NCI-H774 (cell line): ENCODE measurements at regions not wholly inside any gene's neighbourhood (a gene's known extent, or its start where the extent isn't known, plus 50 kb on each side); places are given as distances from the start of the nearest gene placed in this dataset.
A peak's percentile ranks its signal among the peaks of the same experiment; 100 is the strongest.
"Not testable (repeated sequence)": the region's sequence is repeated elsewhere in the genome, so short reads cannot be mapped to it uniquely, and the experiment has no call there.

Experiments
- DNase-seq: peaks from one replicate; lab custom pipeline; 2025; lab: John Stamatoyannopoulos, UW

DNA sequence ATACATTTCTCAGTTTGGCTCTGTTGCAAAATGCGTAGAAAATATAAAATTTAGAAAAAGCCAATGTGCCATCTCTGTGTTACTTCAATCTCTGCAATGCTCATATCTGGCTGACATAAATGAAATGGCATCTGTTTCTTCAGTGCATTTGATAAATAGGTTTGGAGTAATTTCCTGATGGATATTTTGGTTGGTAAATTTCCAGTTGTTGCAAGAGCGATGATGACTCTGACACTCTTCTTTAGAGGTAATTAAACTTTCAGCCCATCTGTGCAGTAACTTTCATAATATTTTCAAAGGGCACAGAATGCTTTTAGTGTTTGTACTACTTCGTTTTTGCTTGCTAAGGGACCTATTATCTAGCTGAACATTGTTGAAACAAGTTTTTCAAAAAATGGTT lies 1286.4 kb downstream of the PCDH9 start:
- no peak for DNase-seq

DNA sequence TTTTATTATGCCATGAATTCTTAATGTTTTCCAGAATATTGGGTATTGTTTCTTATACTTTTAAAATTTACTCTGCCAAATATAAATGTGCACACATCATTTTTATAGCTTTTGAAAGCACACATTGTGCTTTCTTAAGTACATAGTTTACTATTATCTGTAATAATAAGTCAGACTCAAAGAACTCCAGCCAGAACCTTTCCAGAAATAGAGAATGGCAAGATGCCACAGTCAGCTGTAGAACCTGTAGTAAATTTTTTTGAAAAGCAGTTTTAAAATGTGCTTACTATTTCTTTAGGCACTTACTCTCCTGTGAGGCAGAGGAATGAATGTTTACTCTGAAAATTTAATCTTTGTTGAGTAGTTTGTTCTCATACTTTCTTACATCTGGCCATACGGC lies 1287.1 kb downstream of the PCDH9 start:
- DNase-seq: no peak

DNA sequence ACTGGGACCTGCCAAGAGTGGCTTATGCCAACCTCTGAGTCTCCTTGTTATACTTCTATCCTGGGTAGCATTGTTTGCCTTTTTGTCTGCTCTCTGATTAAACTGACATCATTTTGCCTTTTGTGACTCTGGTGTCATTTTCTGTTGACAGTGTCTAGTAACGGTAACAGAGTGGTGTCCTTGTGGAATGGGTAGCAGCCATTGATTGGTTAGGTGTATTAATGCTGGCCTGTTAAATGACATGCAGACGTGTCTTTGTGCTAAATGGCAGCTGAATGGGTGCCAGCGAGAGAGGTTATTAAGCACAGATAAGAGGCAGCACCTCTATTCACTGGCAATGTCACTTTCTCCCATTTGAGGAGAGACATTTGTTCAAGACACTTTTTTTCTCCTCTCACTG lies 1289.4 kb downstream of the PCDH9 start:
- DNase-seq: peak; percentile 85

DNA sequence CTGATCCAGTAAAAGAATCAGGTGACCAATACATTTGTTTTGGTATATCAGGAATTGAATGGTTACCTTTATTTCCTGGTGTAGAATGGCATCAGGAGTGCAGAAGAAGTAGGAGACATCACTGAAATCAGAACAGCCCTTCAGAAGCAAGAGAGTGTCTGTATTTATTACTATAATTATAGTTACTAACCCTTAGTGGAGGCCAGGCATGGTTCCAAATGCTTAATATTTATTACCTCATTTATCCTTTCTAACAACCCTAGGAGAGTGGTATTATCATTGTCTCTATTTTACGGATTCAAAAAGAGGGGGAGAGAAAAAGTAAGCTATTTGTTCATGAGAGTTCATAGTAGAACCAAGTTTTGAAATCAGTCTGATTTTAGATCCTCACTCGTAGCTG lies 1292.9 kb downstream of the PCDH9 start:
- DNase-seq: no peak

DNA sequence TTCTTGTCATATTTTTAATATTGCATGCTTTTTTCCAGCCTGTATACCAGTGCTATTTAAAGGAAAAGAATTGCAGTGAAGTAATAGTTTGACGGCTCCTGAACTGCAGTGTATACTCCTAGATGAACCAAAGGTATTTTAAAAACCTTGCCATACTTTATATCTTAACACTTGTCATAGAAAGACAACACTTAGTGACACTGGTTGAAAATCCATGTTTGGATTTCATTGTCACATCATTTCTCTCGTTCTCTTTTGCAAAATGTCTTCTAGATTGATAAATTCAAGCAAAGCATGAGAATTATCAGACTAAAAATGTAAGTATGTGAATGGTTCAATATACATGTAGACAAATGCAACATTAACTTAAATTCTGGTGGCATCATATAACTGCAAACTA lies 1293.9 kb downstream of the PCDH9 start:
- DNase-seq: no peak

DNA sequence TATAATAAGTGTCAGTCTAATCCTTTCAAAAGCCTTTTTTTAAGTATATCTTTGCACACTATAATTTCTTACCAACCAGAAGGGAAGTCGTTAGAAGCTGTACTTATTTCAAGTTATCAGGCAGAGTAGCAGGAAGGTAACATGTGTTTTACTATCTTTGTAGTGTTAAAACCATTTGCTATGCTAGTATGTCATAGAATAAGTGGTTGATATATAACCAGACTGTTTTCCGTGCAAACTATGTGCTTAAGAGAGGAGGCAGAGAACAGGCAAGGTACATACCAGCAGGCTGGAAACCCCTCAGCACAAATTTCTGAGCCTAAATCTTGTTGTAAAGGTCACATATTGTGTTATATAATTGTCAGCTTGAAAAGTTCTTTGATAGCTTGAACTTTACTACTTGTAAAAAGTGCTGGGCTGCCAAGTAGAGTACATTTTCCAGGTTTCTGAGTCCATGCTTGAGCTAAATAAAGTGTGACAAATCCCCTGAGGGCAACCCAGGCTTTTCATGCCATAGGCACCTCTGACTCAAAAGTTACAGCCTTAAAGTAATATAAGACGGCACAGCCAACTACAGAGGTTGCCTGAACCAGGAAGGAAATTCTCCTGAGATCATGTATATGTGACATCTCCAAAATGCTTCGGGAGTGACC lies 1297.4 kb downstream of the PCDH9 start:
- DNase-seq: no peak

DNA sequence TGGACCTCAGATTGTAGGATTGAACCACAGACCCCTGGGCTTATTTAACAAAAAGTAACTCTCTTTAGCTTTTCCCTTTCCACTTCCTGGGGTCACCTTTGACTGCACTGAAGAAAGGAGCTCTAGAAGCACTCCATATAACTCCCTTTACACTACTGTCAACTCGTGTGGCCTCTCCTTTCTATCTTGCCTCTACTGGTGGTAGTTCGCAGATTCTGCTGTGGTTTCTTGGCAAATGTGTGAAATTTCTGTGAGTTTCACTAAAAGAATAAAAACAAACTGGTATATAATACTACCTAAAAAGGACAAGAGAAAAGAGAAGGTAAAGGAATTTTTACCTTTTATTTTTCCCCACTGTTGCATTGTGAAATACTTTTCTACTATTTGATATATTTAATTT lies 1298.1 kb downstream of the PCDH9 start:
- DNase-seq: no peak

DNA sequence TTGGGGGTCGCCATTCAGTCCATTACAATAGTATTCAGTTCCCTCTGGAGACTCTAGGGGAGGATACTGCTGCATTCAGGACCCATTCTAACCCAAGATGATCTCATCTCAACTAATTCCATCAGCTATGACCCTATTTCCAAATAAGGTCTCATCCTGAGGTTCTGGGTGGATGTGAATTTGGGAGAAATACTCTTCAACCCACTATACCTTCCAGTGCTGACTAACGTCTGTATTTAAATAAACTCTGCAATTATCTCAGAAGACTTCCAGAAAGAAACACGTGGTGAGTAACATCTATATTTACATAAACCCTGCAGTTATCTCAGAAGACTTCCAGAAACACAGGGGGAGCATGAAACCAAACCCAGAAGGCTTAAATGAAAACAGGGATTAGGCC lies 1300.7 kb downstream of the PCDH9 start:
- DNase-seq: no peak

DNA sequence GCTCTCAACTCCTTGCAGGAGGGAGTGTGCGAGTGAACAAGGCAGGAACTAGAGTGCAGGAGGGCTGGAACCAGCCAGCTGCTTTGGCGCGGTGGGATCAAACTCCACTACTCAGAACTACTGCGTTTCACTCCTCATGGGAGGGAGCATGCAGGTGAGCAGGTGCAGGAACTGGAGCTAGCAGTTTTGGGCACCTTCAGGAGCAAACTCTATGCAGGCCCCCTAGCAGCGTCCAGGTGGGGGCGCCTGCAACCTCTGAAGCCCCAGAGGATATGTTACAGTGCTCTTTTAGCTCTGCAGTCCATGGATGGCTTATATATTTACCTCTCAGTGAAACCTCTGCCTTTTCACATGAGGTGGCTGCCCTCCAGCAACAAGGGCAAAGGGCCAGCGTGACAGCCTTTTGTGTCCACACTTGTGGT lies 1303.4 kb downstream of the PCDH9 start:
- DNase-seq: peak; percentile 45

DNA sequence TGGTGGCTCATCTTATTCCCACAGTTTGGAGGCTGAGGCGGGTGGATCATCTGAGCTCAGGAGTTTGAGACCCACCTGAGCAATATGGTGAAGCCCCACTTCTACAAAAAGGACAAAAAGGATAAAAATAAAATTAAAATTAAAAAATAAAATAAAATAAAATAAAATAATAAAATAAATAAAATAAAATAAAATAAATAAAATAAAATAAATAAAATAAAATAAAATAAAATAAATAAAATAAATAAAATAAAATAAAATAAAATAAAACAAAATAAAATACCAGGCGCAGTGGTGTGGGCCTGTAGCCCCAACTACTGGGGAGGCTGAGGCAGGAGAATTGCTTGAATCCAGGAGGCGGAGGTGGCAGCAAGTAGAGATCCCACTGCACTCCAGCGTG lies 1307.3 kb downstream of the PCDH9 start:
- DNase-seq: not testable (repeated sequence)

DNA sequence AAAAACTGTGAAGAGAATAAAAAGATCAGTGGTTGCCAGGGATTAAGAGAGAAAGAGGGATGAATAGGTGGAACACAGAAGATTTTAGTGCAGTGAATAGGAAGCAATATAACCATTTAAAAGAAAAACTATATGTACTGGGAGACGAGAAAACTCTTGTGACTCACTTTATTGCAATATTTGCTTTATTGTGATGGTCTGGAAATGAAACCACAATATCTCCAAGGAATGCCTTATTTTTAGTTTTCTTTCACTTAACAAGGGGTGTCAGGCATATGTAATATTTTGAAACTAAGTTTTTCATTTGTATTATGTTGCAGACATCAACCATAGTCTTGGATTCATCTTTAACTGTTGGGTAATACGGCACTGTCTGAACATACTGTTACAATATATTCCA lies 1308.2 kb downstream of the PCDH9 start:
- no peak for DNase-seq

DNA sequence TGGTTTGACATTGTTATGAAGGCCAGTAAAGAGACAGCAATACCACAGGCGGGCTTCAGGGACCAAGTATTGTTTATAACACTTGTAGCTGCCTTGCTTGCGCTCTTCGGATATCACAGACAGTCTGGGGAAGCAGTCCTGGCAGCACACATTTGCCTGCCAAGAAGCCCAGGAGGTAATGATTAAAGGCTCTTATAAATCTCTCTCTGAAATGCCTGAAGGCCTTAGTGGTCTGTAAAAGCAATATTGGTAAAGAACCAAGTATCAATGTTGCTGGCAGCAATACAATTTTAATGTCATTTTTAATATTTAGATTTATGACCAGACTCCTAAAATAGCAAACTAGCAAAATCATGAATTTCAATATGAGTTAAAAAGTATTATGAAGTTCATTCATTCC lies 1312.4 kb downstream of the PCDH9 start:
- no peak for DNase-seq

DNA sequence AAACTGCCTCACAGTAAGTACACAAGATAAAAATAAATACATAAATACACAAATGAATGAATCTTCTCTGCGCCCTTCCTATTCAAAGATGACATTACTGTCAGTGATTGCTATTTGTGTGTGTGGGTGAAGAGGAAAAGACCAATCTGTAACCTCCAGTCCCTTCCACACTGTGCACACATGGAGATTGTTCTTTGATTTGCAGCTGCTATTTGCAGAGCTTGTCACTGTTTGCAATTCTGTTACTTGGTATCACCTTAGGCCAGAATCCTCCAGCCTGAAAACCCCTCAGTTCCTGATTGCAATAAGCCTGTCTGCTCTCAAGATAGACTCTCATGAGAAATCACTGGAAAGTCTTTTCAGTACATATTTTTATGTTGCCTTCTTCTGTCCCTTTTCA lies 1314.9 kb downstream of the PCDH9 start:
- no peak for DNase-seq

DNA sequence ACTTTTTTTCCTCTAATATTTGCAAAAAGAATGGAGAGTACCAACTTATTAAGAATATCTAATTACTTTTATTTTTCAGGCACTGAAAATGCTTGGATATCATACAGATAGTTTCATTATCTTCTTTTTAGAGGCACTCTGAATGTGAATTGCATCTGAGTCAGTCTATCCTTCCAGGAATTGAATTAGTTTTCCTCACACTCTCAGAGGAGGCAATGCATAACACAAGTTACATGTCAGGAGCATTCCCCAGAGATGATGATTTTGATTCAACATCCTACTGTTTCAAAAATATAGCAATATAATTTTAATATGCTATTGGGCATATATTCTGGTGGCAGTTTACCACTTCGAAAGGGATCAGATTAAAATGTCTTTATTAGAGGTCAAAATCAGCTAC lies 1315.4 kb downstream of the PCDH9 start:
- no peak for DNase-seq

DNA sequence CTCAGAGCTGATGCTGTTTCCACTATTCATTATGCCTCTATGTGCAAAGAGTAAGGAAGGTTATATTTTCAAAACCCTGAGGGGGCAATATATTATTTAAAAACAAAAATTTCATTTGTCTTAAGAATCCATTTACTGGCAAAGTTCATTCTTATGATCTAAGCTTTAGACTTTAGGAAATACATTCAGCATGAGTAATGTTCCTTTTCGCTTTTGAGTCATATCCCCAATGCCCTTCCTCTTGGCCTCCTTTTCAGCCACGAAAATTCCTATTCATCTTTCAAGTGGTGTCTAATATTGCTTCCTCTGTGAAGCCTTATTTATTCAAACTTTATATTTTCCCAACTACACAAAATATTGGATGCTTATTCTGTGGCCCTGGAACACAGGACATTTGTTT lies 1317.0 kb downstream of the PCDH9 start:
- DNase-seq: no peak

DNA sequence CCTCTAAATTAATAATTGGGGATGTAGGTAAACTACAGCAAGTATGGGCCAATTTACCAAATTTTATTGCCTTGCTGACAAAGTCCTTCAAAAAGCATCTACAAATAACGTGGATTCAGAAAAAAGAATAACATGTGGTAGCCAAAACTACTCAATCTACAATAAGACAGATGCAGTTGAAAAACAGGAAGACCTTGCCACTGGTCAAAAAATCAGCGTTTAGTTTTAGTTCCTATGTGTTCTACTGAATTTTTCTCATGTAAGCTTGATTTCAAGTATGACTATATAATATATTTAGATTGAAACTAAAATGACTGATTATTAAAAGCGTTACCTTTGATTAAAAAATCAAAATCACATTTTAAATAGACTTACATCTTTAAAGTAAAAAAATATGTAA lies 1317.6 kb downstream of the PCDH9 start:
- no peak for DNase-seq

DNA sequence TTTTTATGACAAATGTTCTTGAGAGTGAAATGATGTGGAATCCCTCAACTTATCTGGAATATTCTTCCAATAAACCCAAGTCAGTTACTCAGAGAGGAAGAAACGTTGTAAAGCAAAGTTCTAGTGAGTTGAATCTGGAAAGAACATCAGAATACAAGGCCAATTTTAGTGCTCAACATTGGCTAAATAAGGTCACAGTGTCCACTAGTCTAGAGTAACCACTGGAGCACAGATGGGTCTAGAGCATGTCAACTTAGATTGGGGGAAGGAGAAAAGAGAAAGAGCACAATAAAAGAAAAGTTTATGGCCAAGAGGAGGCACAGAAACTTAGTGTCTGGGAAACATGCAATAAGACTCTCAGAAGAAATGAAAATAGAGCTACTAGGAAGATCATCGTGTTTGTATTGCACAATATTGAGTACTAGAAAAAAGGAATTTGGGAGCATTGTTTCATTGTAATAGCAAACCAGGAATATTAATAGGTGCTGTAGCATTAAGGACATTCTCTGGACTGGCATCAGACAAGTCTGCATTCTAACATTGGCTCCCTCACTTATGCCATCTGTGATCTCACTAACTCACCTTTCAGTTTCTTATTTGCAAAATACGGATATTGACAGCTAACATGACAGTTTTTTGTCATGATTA lies 1318.5 kb downstream of the PCDH9 start:
- DNase-seq: no peak

DNA sequence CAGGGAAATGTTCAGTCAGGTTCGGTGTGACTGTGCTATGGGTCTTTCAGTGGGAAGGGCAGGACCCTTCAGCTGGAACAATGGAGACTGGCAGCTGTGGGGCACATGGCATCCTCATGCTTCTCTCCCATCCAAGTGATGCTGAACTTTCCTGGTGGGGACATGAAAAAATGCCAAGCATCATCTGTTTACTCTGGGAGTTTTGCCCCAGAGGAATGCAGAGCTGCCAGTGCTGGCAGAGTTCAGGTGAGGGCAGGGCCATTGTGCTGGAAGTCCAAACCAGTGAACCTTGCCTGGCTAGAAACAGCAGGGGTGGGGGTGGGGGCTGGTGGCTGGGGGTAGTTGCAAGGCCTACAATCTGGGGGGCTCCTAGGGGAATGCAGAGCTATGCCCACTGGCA lies 1320.6 kb downstream of the PCDH9 start:
- DNase-seq: no peak

DNA sequence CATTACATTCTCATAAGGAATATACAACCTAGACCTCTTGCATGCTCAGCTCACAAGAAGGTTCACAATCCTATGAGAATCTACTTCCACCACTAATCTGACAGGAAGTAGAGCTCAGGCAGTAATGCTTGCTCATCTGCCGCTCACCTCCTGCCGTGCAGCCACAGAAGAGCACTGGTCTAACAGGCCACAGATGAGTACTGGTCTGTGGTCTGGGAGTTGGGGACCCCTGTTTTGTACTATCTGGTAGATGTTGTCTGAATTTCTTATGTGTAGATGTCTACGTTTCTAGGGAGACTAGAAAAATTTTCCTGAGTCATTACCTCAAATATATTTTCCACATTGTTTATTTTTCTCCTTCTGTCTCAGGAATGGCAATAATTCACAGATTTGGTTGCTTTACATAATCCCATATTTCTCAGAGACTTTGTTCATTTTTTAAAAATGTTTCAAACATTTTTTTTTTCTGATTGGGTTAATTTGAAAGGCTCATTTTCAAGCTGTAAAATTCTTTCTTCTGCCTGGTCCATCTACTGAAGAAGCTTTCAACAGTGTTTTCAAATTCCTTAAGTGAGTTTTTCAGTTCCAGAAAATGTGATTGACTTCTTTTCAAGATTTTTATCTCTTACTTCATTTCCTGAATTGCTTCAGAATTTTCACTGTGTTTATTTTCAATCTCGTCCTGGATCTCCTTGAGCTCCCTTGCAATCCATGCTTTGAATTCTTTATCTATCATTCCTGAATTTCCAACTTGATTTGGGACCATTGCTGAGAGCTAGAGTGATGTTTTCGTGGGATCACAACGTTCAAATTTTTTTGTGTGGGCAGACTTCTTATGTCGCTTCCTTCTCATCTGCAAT lies 1322.2 kb downstream of the PCDH9 start:
- DNase-seq: no peak

DNA sequence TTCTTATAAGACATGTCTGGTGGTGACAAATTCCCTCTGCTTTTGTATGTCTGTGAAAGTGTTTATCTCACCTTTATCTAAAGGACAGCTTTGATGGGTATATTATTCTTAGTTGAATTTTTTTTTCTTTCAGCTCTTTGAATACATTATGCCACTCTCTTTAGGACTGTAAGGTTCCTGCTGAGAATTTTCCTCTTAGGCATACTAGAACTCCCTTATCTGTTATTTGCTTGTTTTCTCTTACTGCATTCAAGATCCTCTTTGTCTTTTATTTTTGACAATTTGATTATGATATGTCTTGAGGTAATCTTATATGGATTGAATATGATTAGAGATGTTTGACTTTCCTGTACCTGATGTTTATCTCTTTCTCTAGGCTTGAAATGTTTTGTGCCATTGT lies 1328.4 kb downstream of the PCDH9 start:
- no peak for DNase-seq

DNA sequence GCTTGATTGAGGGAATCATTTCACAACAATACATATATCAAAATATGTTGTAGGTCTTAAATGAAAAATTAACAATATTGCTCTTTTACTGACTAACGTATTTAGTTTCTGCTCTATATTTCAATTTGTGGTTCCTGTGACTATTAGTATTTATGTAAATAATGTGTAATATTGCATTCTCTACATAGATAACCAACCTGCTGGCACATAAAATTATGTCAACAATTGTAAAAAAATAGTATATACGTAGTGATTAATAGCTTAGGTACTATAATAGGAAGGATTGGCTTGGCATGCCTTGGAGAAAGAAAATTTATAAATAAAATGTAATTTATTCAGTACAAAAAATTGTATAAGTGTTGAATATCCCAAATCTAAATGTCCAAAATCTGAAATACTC lies 1336.1 kb downstream of the PCDH9 start:
- DNase-seq: no peak

DNA sequence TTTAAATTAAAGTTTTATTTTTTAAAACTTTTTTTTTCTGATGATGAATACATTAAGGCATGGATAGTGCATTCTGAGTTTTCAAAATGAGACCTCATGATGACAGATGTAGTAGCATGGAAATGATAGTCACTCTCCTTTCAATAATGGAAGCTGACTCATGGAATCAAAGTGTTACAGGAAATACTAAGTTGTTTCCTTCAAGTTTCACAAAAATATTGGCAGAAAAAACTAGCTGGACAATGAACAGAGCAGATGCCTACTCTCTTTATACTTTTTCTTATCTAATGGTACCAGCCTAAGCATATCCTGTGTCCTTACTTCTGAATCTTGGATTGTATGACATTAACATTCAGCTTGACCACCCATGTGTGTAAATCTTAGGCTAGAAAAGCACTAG lies 1337.3 kb downstream of the PCDH9 start:
- DNase-seq: no peak

DNA sequence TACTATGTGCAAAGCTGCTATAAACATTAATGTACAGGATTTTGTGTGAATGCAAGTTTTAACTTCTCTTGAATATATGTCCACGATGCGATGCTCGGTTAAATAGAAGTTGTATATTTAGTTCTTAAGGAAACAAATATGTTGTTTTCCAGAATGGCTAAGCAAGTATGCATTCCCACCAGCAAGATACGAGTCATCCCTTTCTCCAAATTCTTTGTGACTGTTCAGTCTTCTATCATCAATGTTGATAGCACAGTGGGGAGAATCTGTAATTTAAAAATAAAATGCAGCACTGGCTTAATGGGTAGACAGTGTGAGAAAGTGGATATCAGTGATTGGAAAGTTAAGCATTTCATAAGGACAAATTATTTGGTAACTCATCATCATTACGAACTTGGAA lies 1340.8 kb downstream of the PCDH9 start:
- no peak for DNase-seq
